Thyroid gland (tissue), 4 donors: ENCODE measurements at regions not wholly inside any gene's neighbourhood (a gene's known extent, or its start where the extent isn't known, plus 50 kb on each side); places are given as distances from the start of the nearest gene placed in this dataset.
A peak's percentile ranks its signal among the peaks of the same experiment; 100 is the strongest.

Source experiments
- CTCF ChIP-seq, 6 experiments: fragments of 200-600 bp in 3 of 6; fragments of 450-650 bp in 3 of 6; sonication (generic) in 3 of 6; IDR thresholded peaks; one replicate each; pipeline ENCODE4 v1.5.1; 2016 to 2019; ENCODE audit warnings: antibody characterized with exemption in 6 of 6, mild to moderate bottlenecking in 2 of 6, inconsistent platforms in 1 of 6, moderate library complexity in 1 of 6
- POLR2A ChIP-seq, 2 donors: fragments of 450-650 bp; IDR thresholded peaks; one replicate each; pipeline ENCODE4 v1.6.1; 2017; ENCODE audit warnings: antibody characterized with exemption in 2 of 2, mild to moderate bottlenecking in 2 of 2, moderate library complexity in 1 of 2

- TF ChIP-seq POLR2A (IDR thresholded peaks at IDR 0.05) (no peak), CTCF (IDR thresholded peaks at IDR 0.05) (peak in 5 of 6 experiments; percentile 33 to 77 (median 70))
Measured at GRCh38 chr3:88219138-88219792, 69.5 kb downstream of the C3orf38 start.
